MCF 10A (cell line): ENCODE measurements at regions not wholly inside any gene's neighbourhood (a gene's known extent, or its start where the extent isn't known, plus 50 kb on each side); places are given as distances from the start of the nearest gene placed in this dataset.

Experiments
- BruUV-seq: library from RNA; stranded (reverse); fragments of 400-500 nt; replicated peaks from 2 replicates; lab custom pipeline; 2021; lab: Mats Ljungman, UMichigan
- CTCF ChIA-PET: fragments of 300-600 bp; sonication (Branson Sonifier 250); formaldehyde crosslinking; extraction: SDS; loops from one replicate; lab custom pipeline; 2021; ENCODE audit warnings: antibody characterized with exemption, inconsistent platforms; lab: Yijun Ruan, JAX
- POLR2A ChIA-PET: fragments of 300-600, 350-650 bp; sonication (Branson Sonifier 250); formaldehyde crosslinking; extraction: SDS; loops from one replicate; lab custom pipeline; 2020; ENCODE audit warnings: antibody characterized with exemption, inconsistent platforms; lab: Yijun Ruan, JAX
- DNase-seq: peaks from one replicate; pipeline ENCODE4 v3.0.0-alpha.2; 2018; ENCODE audit not compliant: unreplicated experiment
- H3K27ac Mint-ChIP-seq: one replicate; pipeline ENCODE4 v1.8.0; 2022; ENCODE audit warnings: mild to moderate bottlenecking, low read depth, mixed read lengths; ENCODE audit not compliant: unreplicated experiment
- H3K27me3 Mint-ChIP-seq: one replicate; pipeline ENCODE4 v1.8.0; 2022; ENCODE audit warnings: mixed read lengths; ENCODE audit not compliant: insufficient read depth, unreplicated experiment
- H3K36me3 Mint-ChIP-seq: one replicate; pipeline ENCODE4 v1.8.0; 2022; ENCODE audit warnings: mild to moderate bottlenecking, moderate library complexity, mixed read lengths; ENCODE audit not compliant: insufficient read depth, unreplicated experiment
- H3K4me1 Mint-ChIP-seq: one replicate; pipeline ENCODE4 v1.8.0; 2022; ENCODE audit warnings: mixed read lengths; ENCODE audit not compliant: insufficient read depth, unreplicated experiment
- H3K4me3 Mint-ChIP-seq: one replicate; pipeline ENCODE4 v1.8.0; 2022; ENCODE audit warnings: mild to moderate bottlenecking, moderate library complexity, mixed read lengths; ENCODE audit not compliant: unreplicated experiment
- H3K9me3 Mint-ChIP-seq: one replicate; pipeline ENCODE4 v1.8.0; 2022; ENCODE audit warnings: mixed read lengths; ENCODE audit not compliant: unreplicated experiment
- CTCF ChIP-seq: fragments of 200-600 bp; IDR thresholded peaks from one replicate; pipeline ENCODE4 v1.8.0; 2022; ENCODE audit warnings: antibody characterized with exemption, mild to moderate bottlenecking; ENCODE audit not compliant: unreplicated experiment
- intact Hi-C: fragments of 100-400 bp; cut with micrococcal nuclease; formaldehyde crosslinking; loops from 2 replicates; pipeline ENCODE4 v1.14.1; 2022

GRCh38 chr1:118303534-118303933 is 118.5 kb upstream of the SPAG17 start:
- POLR2A ChIA-PET: interaction anchor here (0.6 kb wide), 1 partner anchor 290 kb away, joined by 4 read pairs; no protein-coding TSS in a partner anchor
- CTCF ChIA-PET: interaction anchor here (0.6 kb wide), 3 partner anchors 37 to 792 kb away, joined by 3 to 4 read pairs (median 3); no protein-coding TSS in a partner anchor
- H3K36me3 Mint-ChIP-seq: no peaks in the 10 kb centered on the region

GRCh38 chr1:118303064-118303463 is 118.0 kb upstream of the SPAG17 start:
- no peak for TF ChIP-seq CTCF
- H3K4me1 Mint-ChIP-seq: no peaks in the 10 kb centered on the region
- H3K9me3 Mint-ChIP-seq: no peaks in the 10 kb centered on the region
- no peak overlapping the region for H3K27ac Mint-ChIP-seq
- intact Hi-C loops: no loop called here
- BruUV-seq: no TSS peak
- no peaks in the 10 kb centered on the region for H3K27me3 Mint-ChIP-seq
- no peaks in the 10 kb centered on the region for H3K36me3 Mint-ChIP-seq
- no peak overlapping the region for H3K4me3 Mint-ChIP-seq
- POLR2A ChIA-PET: no interaction called here
- DNase-seq: no peak
- CTCF ChIA-PET: interaction anchor here (0.6 kb wide), 2 partner anchors 36 to 413 kb away, joined by 3 to 4 read pairs; no protein-coding TSS in a partner anchor

More at GRCh38 chr1:118303534-118303933, 118.5 kb upstream of the SPAG17 start:
- no peak for DNase-seq
- H3K4me3 Mint-ChIP-seq: no peak overlapping the region
- H3K4me1 Mint-ChIP-seq: no peaks in the 10 kb centered on the region
- TF ChIP-seq CTCF: no peak
- no peak overlapping the region for H3K27ac Mint-ChIP-seq
- no peaks in the 10 kb centered on the region for H3K9me3 Mint-ChIP-seq
- intact Hi-C loops: no loop called here
- H3K27me3 Mint-ChIP-seq: no peaks in the 10 kb centered on the region
- BruUV-seq: no TSS peak

GRCh38 chr1:118302145-118302544 is 117.1 kb upstream of the SPAG17 start:
- no peak for DNase-seq
- Mint-ChIP-seq H3K27me3 (no peaks in the 10 kb centered on the region), H3K36me3 (no peaks in the 10 kb centered on the region), H3K4me3 (no peak overlapping the region), H3K9me3 (no peaks in the 10 kb centered on the region), H3K27ac (no peak overlapping the region), H3K4me1 (no peaks in the 10 kb centered on the region)
- BruUV-seq: no TSS peak
- CTCF ChIA-PET: interaction anchor here (0.7 kb wide), 1 partner anchor 165 kb away, joined by 3 read pairs; no protein-coding TSS in a partner anchor
- TF ChIP-seq CTCF: no peak
- POLR2A ChIA-PET: no interaction called here
- intact Hi-C loops: no loop called here

- H3K27me3 Mint-ChIP-seq: no peaks in the 10 kb centered on the region
- no TSS peak for BruUV-seq
- H3K4me3 Mint-ChIP-seq: no peak overlapping the region
- no peak overlapping the region for H3K27ac Mint-ChIP-seq
- intact Hi-C loops: no loop called here
- ChIA-PET POLR2A (interaction anchor here (0.6 kb wide), 1 partner anchor 185 kb away, joined by 3 read pairs; no protein-coding TSS in a partner anchor), CTCF (interaction anchor here (1.1 kb wide), 1 partner anchor 9 kb away, joined by 3 read pairs; no protein-coding TSS in a partner anchor)
- H3K4me1 Mint-ChIP-seq: no peaks in the 10 kb centered on the region
- no peak for TF ChIP-seq CTCF
- no peaks in the 10 kb centered on the region for H3K9me3 Mint-ChIP-seq
- DNase-seq: no peak
- no peaks in the 10 kb centered on the region for H3K36me3 Mint-ChIP-seq
These were observed 115.8 kb upstream of the SPAG17 start for GRCh38 chr1:118300808-118301207.
